ENCODE measurements at regions not wholly inside any gene's neighbourhood (a gene's known extent, or its start where the extent isn't known, plus 50 kb on each side); places are given as distances from the start of the nearest gene placed in this dataset.
A peak's percentile ranks its signal among the peaks of the same experiment; 100 is the strongest.

DNA sequence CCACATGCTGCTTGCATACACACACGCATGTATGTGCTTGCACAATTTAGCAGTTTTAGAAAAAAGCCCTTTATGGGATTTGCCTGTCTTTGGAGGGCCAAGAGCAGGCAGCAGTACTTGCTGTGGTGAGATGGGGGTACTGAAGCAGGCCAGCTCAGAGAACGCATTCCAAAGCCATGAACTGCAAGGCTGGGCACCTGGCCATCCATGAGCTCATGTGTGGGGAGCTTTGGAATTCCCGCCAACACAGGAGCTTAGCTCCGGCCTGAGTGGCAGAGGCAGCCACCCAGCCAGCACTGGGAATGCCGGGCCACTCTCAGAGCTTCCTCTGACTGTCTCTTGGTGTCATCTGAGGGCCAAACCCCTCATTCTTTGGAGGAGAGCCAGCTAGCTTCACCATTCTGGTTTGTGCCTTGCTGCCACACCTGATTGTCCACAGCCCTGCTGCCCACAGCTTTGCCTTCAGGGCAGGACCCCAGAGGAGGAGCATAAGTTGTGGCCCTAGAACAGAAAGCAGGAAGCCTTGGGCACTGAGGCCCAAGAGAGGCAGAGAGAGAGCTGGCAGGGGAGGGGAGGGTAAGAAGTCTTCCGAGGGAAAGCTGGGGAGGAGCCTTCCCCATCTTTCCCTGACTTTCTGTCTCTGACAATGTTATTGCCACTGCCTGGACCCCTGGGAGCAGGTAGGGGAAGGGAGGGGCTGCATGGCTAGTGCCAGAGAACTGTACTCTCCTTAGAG, 92.1 kb upstream of the POU3F1 start:
- peak; percentile 88 for DNase-seq (ENCODE audit: extremely low read depth, low read depth)
- TF ChIP-seq, protein P1, sequence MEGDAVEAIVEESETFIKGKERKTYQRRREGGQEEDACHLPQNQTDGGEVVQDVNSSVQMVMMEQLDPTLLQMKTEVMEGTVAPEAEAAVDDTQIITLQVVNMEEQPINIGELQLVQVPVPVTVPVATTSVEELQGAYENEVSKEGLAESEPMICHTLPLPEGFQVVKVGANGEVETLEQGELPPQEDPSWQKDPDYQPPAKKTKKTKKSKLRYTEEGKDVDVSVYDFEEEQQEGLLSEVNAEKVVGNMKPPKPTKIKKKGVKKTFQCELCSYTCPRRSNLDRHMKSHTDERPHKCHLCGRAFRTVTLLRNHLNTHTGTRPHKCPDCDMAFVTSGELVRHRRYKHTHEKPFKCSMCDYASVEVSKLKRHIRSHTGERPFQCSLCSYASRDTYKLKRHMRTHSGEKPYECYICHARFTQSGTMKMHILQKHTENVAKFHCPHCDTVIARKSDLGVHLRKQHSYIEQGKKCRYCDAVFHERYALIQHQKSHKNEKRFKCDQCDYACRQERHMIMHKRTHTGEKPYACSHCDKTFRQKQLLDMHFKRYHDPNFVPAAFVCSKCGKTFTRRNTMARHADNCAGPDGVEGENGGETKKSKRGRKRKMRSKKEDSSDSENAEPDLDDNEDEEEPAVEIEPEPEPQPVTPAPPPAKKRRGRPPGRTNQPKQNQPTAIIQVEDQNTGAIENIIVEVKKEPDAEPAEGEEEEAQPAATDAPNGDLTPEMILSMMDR (IDR thresholded peaks at IDR 0.05; ENCODE audit: low read depth, low read length, missing control alignments) = no peak
- no peak overlapping the region for H3K4me3 ChIP-seq (replicated peaks; ENCODE audit: low read depth, low read length)

DNA sequence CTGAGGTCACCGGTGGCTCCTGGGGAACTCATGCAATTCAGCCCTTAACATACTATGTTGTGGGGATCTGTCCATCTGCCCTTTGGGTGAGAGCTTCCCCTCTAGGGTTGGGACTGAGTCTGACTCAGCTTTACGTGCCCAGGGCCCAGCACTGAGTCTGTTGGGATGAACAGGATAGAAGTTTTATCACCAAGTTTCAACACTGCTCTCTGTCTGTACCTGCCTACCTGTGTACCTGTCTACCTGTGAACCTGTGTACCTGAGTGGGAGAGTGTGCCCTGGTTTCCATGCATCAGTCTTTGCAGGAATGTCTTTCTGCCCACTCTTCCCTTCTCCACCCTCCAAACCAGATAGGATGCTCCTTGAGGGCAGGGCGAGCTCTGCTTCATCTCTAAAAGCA, 90.6 kb upstream of the POU3F1 start:
- TF ChIP-seq, protein P1 (IDR thresholded peaks at IDR 0.05; ENCODE audit: low read depth, low read length, missing control alignments) = no peak
- no peak overlapping the region for H3K4me3 ChIP-seq (replicated peaks; ENCODE audit: low read depth, low read length)

DNA sequence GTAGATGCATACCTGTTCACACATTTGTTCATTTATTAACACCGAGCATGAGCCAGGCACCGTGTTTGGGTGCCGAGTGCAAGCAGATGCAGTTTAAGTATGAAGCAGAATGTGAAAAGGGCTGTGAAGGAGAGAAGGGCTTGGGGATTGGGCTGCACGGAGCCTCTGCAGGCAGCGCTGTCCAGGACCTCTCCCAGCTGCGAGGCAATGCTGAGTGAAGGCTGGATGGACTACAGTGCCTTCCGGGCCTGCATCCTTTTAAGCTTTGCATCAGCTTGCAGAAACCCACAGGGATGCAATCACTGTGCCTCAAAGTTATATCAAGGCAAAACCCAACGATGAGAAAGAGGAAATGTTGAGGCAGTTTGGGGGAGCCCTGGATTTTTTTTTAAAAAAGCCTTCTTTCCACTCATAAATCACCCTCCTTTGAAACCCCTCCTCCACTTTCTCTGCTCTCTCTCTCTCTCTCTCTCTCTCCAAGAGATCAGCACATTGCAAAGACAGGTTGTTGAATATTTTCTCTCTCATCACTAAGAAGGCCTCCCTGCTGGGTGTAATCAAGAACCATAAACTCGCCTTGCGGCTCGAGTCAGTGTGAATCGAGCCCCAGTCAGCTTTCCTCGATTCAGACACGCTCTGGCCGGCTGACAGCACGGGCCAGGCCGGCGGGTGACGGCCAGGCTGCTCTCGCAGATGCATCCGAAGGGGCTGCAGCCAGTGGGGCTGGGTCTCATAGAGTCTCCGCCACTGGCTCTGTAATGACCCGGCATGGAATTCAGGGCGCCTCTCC, 89.2 kb upstream of the POU3F1 start:
- DNase-seq (ENCODE audit: extremely low read depth, low read depth) = no peak
- TF ChIP-seq, protein P1 (IDR thresholded peaks at IDR 0.05; ENCODE audit: low read depth, low read length, missing control alignments) = no peak
- no peak overlapping the region for H3K4me3 ChIP-seq (replicated peaks; ENCODE audit: low read depth, low read length)

More for the DNA sequence above, 90.6 kb upstream of the POU3F1 start:
- no peak for DNase-seq (ENCODE audit: extremely low read depth, low read depth)

DNA sequence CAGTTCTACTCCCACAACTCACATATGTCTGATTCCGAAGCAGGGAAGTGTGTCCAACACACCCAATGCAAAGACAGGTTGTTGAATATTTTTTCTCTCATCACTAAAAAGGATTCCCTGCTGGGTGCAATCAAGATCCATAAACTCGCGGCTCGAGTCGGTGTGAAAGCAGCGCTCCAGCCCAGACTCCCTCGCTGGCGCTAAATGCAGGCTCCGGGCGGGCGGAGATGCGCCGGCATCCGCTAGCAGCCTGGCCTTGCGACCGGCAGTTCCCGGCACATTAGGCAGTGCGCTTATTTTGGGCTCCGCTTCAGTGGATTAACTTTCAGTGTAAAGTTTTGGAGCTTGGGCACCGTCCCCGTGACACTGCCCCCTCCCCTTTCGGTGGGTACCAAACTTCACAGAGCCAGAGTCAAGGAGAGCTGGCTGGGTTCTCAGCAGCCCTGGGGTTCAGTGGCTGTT, 87.7 kb upstream of the POU3F1 start:
- H3K4me3 ChIP-seq (replicated peaks; ENCODE audit: low read depth, low read length) = no peak overlapping the region
- TF ChIP-seq, protein P1 (IDR thresholded peaks at IDR 0.05; ENCODE audit: low read depth, low read length, missing control alignments) = no peak
- no peak for DNase-seq (ENCODE audit: extremely low read depth, low read depth)

DNA sequence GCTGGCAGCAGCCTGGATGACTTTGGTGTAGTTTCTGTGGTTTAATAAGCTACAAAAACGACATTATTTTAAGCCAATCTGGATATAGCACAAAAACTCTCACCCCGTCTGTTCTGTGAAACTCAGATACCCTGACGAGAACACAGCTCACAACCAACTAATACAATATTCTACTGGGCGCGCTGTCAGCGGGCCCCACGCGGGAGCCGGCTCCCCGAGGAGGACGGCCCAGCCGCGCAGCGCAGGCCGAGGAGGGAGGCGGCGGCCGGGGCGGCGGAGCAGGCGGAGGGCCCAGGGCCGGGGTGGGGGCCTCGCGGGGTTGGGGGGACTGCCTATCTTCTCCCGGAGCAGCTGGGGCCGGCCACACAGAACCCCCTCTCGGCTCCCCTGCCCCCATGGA, 87.2 kb upstream of the POU3F1 start:
- TF ChIP-seq, protein P1 (IDR thresholded peaks at IDR 0.05; ENCODE audit: low read depth, low read length, missing control alignments) = no peak
- no peak for DNase-seq (ENCODE audit: extremely low read depth, low read depth)
- H3K4me3 ChIP-seq (replicated peaks; ENCODE audit: low read depth, low read length) = no peak overlapping the region

DNA sequence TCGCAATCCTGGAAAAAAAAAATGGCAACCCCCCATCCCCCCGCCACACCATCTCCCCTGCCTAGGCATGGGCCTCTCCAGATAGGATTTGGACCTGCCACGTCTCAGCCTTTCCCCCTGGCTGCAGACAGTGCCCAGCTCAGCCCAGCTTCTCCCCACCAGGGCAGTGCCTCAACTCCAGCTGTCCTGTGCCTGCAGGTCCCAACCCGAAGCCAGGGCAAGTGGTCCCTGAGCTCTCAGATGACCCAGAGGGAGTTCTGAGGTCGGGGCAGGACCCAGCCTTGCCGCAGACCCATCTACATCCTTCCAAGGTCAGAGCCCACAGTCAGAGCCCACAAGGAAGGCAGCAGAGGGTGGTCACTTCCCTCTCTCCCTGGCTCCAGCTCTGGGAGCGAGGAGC, 86.7 kb upstream of the POU3F1 start:
- DNase-seq (ENCODE audit: extremely low read depth, low read depth) = no peak
- H3K4me3 ChIP-seq (replicated peaks; ENCODE audit: low read depth, low read length) = no peak overlapping the region
- TF ChIP-seq, protein P1 (IDR thresholded peaks at IDR 0.05; ENCODE audit: low read depth, low read length, missing control alignments) = no peak
